SK-N-MC (cell line): ENCODE measurements at regions not wholly inside any gene's neighbourhood (a gene's known extent, or its start where the extent isn't known, plus 50 kb on each side); places are given as distances from the start of the nearest gene placed in this dataset.

Source experiments
- DNase-seq: peaks from one replicate; pipeline ENCODE4 v3.0.0-alpha.2; 2011; ENCODE audit warnings: low read depth, low spot score
- H3K27ac ChIP-seq: fragments of 200-600 bp; sonication (generic); 2 replicates; pipeline ENCODE4 v1.5.1; 2016; ENCODE audit warnings: mixed run types
- H3K36me3 ChIP-seq: fragments of 200-600 bp; sonication (generic); 2 replicates; pipeline ENCODE4 v1.6.1; 2017; ENCODE audit warnings: antibody characterized with exemption, low read length, mixed read lengths; ENCODE audit not compliant: insufficient read depth
- H3K4me3 ChIP-seq: fragments of 200-600 bp; sonication (generic); 2 replicates; pipeline ENCODE4 v1.5.1; 2016
- H3K9ac ChIP-seq: fragments of 200-600 bp; sonication (generic); 2 replicates; pipeline ENCODE4 v1.8.0; 2017; ENCODE audit warnings: mixed run types, mixed read lengths; ENCODE audit not compliant: insufficient read length
- H3K9me3 ChIP-seq: fragments of 200-600 bp; sonication (generic); 2 replicates; pipeline ENCODE4 v1.6.1; 2017; ENCODE audit warnings: low read depth, mild to moderate bottlenecking, antibody characterized with exemption, low read length, moderate library complexity, mixed read lengths
- EZH2 ChIP-seq: fragments of 200-600 bp; sonication (generic); IDR thresholded peaks from one replicate; pipeline ENCODE4 v1.6.1; 2017; ENCODE audit warnings: antibody characterized with exemption
- FOXP2 ChIP-seq: optimal IDR thresholded peaks from 2 replicates; pipeline ENCODE3; 2011; ENCODE audit warnings: mild to moderate bottlenecking, moderate library complexity; ENCODE audit not compliant: insufficient read depth; ENCODE audit errors: extremely low read length, control extremely low read depth
- POLR2AphosphoS5 ChIP-seq: IDR thresholded peaks from 2 replicates; pipeline ENCODE4 v1.6.1; 2012; ENCODE audit warnings: mild to moderate bottlenecking, low read depth, low read length, borderline replicate concordance

- no peak for TF ChIP-seq EZH2
- TF ChIP-seq FOXP2: no peak
- no peak for TF ChIP-seq POLR2AphosphoS5
- DNase-seq: no peak
- H3K9me3 ChIP-seq: no peaks in the 10 kb centered on the region
- H3K27ac ChIP-seq: no peak overlapping the region
- no peak overlapping the region for H3K9ac ChIP-seq
- H3K36me3 ChIP-seq: no peaks in the 10 kb centered on the region
- H3K4me3 ChIP-seq: no peak overlapping the region
Measured at GRCh38 chr11:109898592-109898991, 194.6 kb upstream of the ZC3H12C start.

GRCh38 chr11:109902764-109903433 lies 190.3 kb upstream of the ZC3H12C start:
- no peaks in the 10 kb centered on the region for H3K9me3 ChIP-seq
- H3K4me3 ChIP-seq: no peak overlapping the region
- H3K9ac ChIP-seq: no peak overlapping the region
- no peak for TF ChIP-seq POLR2AphosphoS5
- TF ChIP-seq EZH2: no peak
- no peak for TF ChIP-seq FOXP2
- H3K27ac ChIP-seq: no peak overlapping the region
- H3K36me3 ChIP-seq: no peaks in the 10 kb centered on the region
- DNase-seq: no peak

- Histone ChIP-seq H3K9ac (no peak overlapping the region), H3K36me3 (no peaks in the 10 kb centered on the region), H3K9me3 (no peaks in the 10 kb centered on the region), H3K27ac (no peak overlapping the region), H3K4me3 (no peak overlapping the region)
- no peak for TF ChIP-seq EZH2
- no peak for TF ChIP-seq POLR2AphosphoS5
- no peak for TF ChIP-seq FOXP2
- DNase-seq: no peak
Measured at GRCh38 chr11:109911488-109911887, 181.7 kb upstream of the ZC3H12C start.

GRCh38 chr11:109914038-109914437 lies 179.2 kb upstream of the ZC3H12C start:
- Histone ChIP-seq H3K9ac (no peak overlapping the region), H3K36me3 (no peaks in the 10 kb centered on the region), H3K9me3 (no peaks in the 10 kb centered on the region), H3K27ac (no peak overlapping the region), H3K4me3 (no peak overlapping the region)
- no peak for DNase-seq
- TF ChIP-seq FOXP2 (no peak), EZH2 (no peak), POLR2AphosphoS5 (no peak)

GRCh38 chr11:109914809-109915653 lies 178.2 kb upstream of the ZC3H12C start:
- Histone ChIP-seq H3K4me3 (no peak overlapping the region), H3K9ac (no peak overlapping the region), H3K27ac (no peak overlapping the region)

GRCh38 chr11:109926941-109927340 lies 166.3 kb upstream of the ZC3H12C start:
- TF ChIP-seq EZH2 (no peak), FOXP2 (no peak), POLR2AphosphoS5 (no peak)
- peaks cover 4% of the 10 kb centered on the region; the same call in 1 of the 2 replicates for H3K9me3 ChIP-seq

More at GRCh38 chr11:109914809-109915653, 178.2 kb upstream of the ZC3H12C start:
- TF ChIP-seq POLR2AphosphoS5 (no peak), EZH2 (no peak), FOXP2 (no peak)
- Histone ChIP-seq H3K36me3 (no peaks in the 10 kb centered on the region), H3K9me3 (no peaks in the 10 kb centered on the region)
- DNase-seq: no peak

GRCh38 chr11:109929308-109929707 lies 163.9 kb upstream of the ZC3H12C start:
- H3K9ac ChIP-seq: no peak overlapping the region
- TF ChIP-seq EZH2 (no peak), POLR2AphosphoS5 (no peak), FOXP2 (no peak)
- no peaks in the 10 kb centered on the region for H3K36me3 ChIP-seq
- no peak for DNase-seq
- no peak overlapping the region for H3K4me3 ChIP-seq
- no peak overlapping the region for H3K27ac ChIP-seq
- peaks cover 4% of the 10 kb centered on the region; the same call in 1 of the 2 replicates for H3K9me3 ChIP-seq

More at GRCh38 chr11:109926941-109927340, 166.3 kb upstream of the ZC3H12C start:
- no peak for DNase-seq
- no peak overlapping the region for H3K9ac ChIP-seq
- H3K36me3 ChIP-seq: no peaks in the 10 kb centered on the region
- H3K4me3 ChIP-seq: no peak overlapping the region
- no peak overlapping the region for H3K27ac ChIP-seq

- TF ChIP-seq POLR2AphosphoS5: no peak
- TF ChIP-seq EZH2: no peak
- TF ChIP-seq FOXP2: no peak
- H3K27ac ChIP-seq: no peak overlapping the region
- no peak overlapping the region for H3K4me3 ChIP-seq
- no peaks in the 10 kb centered on the region for H3K9me3 ChIP-seq
- no peak for DNase-seq
- H3K9ac ChIP-seq: no peak overlapping the region
- no peaks in the 10 kb centered on the region for H3K36me3 ChIP-seq
Measured at GRCh38 chr11:109933126-109933525, 160.1 kb upstream of the ZC3H12C start.
